HG03457 (cell line): ENCODE measurements at regions not wholly inside any gene's neighbourhood (a gene's known extent, or its start where the extent isn't known, plus 50 kb on each side); places are given as distances from the start of the nearest gene placed in this dataset.
"Not testable (repeated sequence)": the region's sequence is repeated elsewhere in the genome, so short reads cannot be mapped to it uniquely, and the experiment has no call there.

Experiments
- ATAC-seq: cut with Tn5 transposase; IDR thresholded peaks from one replicate; pipeline ENCODE4 v1.9.1; 2021; ENCODE audit warnings: moderate number of reproducible peaks; ENCODE audit not compliant: unreplicated experiment

DNA sequence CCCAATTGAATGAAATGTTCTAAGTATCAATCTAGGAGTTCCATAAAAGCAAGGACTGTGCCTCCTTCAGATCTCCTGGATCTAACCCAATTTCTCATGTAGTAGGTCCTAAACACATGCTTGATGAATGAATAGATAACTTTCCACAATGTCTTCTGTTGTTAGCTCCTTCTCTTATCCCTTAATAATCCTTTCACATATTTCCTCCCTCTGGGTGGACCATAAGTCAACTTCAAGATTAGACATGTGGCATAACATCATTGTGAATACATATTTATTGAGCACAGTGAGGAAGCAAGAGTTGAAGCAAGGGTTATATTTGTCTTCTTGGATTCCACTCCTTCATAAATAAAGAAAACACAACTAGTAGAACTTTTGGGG lies 108.6 kb upstream of the EGFLAM start:
- ATAC-seq: no peak

DNA sequence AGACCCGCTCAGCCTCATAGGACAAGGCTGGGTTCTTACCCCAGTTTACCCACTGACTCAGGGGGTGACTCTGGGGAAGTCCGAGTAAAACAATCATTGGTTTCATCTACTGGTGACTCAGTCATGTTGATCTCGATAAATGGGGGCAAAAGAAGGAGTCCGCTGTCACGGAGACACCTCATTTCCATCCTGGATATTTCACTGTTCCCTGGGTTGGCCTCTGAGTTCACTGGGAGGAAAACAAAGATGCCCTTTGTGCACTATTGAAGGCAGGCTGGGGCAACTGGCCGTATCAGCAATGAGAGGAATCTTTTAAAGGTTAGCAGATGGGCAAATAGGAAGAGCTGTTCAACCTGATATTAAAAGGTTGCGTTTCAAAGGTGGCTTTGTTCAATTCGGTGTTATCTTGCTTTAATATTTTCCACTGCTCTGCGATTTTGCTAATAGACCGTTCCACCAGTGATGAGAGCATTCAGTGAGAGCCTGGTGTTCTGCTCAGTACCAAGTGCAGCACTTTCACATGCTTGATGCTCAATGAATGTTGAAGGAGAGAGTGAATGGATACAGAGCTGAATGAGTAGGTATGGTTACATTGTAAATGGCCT lies 110.2 kb upstream of the EGFLAM start:
- ATAC-seq: no peak

GRCh38 chr5:38143384-38143783 lies 115.0 kb upstream of the EGFLAM start:
- no peak for ATAC-seq

- ATAC-seq: no peak
Observed at GRCh38 chr5:38141665-38142064, 116.7 kb upstream of the EGFLAM start.

GRCh38 chr5:38138574-38138973 lies 119.8 kb upstream of the EGFLAM start:
- no peak for ATAC-seq

DNA sequence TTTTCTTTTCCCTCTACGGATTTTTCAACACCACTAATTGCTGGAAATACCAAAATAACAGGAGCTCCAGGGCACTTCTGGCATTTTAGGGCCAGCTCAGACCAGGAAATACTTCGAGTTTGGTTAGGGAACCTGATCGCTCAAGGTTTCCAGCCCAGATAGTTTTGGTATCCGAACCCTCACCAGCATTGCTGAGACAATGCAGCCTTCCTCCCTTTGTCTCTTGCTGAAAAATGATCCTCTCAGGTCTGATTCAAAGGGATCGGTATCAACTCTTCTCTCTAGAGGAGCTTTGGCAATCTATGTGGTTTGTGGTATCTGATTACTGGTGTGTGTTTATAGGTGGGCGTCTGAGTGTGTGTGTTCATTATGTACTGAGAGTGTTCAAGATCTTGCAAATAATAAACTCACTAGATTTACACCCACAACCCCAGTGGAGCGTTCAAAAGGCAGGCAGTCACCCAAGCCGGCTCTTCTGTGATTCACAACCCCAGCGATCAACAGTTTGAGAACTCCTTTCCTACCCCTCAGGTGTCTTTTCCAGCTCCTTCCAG lies 122.8 kb upstream of the EGFLAM start:
- ATAC-seq: no peak

- no peak for ATAC-seq
Observed at GRCh38 chr5:38134810-38135209, 123.5 kb upstream of the EGFLAM start.

- ATAC-seq: not testable (repeated sequence)
Observed at GRCh38 chr5:38134294-38134693, 124.1 kb upstream of the EGFLAM start.

DNA sequence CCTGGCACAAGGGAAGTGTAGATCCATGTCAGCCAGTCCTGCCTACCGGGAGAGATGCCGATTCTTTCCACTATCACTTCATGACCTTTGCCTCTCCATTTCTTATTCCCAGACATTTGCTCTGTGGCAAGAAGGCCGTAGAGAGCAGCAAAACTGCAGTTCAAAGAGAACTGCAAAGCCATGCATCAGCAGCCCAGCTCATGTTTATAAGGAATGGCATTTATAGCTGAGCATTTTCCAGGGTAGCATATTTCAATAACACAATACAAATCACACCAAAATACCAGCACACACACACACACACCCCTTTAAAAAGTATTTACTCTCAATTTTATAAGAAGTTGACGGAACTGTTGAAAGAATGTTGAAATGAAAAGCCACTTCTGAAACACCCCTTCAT lies 126.7 kb upstream of the EGFLAM start:
- no peak for ATAC-seq

- ATAC-seq: no peak
Observed at GRCh38 chr5:38124321-38124720, 134.0 kb upstream of the EGFLAM start.

DNA sequence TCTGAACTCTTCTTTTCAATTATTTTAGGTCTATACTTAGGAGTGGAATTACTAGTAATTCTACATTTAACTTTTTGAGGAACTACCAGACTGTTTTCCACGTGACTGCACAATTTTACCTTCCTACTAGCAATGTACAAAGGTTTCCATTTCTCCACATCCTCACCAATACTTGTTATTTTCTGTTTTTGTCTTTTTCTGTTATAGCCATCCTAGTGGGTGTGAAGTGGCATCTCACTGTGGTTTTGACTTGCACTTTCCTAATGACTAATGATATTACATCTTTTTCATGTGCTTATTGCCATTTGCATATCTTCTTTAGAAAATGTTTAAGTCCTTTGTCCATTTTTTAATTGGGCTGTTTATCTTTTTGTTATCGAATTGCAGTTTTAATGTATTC lies 136.9 kb upstream of the EGFLAM start:
- no peak for ATAC-seq

- ATAC-seq: no peak
Observed at GRCh38 chr5:38119836-38120235, 138.5 kb upstream of the EGFLAM start.

DNA sequence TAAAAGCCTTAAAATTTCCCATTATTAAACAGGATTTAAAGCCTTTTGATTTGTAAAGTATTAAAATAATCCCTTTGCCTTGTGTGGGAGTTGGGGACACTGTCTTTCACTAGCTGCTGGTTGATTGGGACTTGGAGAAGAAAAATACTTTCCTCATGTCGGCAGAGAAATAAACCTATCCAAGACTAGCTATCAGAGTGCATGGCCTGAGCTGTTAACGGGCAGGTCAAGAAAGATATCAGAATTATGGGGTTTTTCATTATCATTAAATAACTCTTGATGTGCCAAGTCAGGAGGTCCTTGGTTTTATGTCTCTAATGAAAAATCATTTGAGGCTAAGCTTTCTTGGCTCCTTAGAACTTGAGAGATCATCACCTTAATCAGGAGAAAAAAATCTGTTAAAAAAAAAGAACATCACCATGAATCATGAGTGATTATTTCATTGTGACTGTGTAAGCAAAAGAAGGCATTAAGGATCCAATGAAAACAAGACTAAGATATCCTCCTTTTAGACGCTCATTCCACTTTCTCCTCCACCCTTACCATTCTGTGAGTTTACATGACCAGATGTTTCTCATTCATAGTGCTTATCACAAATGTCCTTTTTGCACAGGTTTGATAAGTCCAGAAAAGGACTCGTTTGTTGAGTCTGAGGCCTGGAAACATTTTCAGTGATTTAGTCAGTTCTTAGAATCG lies 140.4 kb upstream of the EGFLAM start:
- ATAC-seq: no peak

GRCh38 chr5:38115318-38115827 lies 143.0 kb upstream of the EGFLAM start:
- ATAC-seq: no peak

GRCh38 chr5:38113880-38114279 lies 144.5 kb upstream of the EGFLAM start:
- ATAC-seq: no peak

- no peak for ATAC-seq
Observed at GRCh38 chr5:38113456-38113855, 144.9 kb upstream of the EGFLAM start.

- no peak for ATAC-seq
Observed at GRCh38 chr5:38112938-38113337, 145.4 kb upstream of the EGFLAM start.

DNA sequence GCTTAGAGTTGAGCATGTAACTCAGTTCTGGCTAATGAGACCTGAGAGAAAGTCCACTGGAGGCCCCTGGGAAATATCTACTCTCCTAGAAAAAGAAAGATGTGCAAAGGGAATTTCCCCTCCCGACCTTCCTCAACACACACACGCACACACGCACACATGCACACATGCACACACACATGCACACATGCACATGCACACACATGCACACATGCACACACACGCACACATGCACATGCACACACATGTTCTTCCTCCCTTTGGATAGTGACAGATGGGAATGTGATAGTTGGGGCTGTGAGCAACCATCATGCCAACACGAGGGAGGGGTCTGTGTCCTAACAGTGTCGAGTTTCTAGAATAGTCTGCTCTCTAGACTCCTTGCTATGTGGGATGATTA lies 148.2 kb upstream of the EGFLAM start:
- ATAC-seq: no peak

- ATAC-seq: no peak
Observed at GRCh38 chr5:38107096-38107495, 151.3 kb upstream of the EGFLAM start.

GRCh38 chr5:38105801-38106200 lies 152.6 kb upstream of the EGFLAM start:
- no peak for ATAC-seq

GRCh38 chr5:38105231-38105570 lies 153.2 kb upstream of the EGFLAM start:
- no peak for ATAC-seq

DNA sequence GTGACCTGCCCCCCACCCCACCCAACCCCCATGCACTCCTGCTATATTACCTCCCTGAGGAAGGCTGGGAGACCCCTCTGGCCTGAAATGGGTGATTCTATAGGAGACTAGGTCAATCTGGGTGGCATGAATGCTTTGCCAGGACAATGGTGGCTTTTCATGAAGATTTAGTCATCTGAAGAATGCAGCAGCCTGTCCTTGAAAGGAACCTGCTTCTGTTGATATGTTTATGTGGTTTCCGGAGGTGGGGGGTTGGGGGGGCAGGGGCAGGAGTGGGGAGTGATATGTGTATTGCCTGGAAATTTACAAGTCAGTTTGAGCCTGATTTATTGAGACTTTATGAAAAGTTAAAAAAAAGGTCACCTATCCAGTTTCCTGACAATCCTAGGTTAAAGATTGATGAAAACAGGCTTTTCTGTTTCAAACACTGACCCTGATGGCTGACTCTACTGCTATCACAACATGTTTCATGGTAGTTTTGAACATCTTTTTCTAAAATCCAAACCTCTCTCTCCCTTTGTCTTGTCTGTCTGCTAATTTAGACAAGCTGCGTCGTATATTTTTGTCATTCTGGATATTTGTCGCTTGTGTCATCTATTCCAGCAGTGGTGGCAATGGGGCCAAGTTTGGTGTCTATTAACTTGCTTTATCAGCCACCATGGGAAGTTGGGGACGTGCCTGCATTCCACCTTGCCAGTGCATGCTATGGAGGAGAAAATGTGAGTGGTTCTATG lies 153.7 kb upstream of the EGFLAM start:
- no peak for ATAC-seq
